DOHH2 (cell line): ENCODE measurements at regions not wholly inside any gene's neighbourhood (a gene's known extent, or its start where the extent isn't known, plus 50 kb on each side); places are given as distances from the start of the nearest gene placed in this dataset.

Source experiments
- H3F3A ChIP-seq: fragments of 200-600 bp; sonication (generic), shearing (Covaris generic); 2 replicates; pipeline ENCODE4 v1.6.0; 2016; ENCODE audit warnings: antibody characterized with exemption, mild to moderate bottlenecking; ENCODE audit not compliant: control insufficient read depth, insufficient read depth
- H3K27ac ChIP-seq: fragments of 200-600 bp; sonication (generic); 2 replicates; pipeline ENCODE4 v1.5.1; 2014; ENCODE audit warnings: low read depth, mild to moderate bottlenecking, low read length, moderate library complexity
- H3K27me3 ChIP-seq: fragments of 200-600 bp; sonication (generic); 2 replicates; pipeline ENCODE4 v1.6.1; 2014; ENCODE audit warnings: mild to moderate bottlenecking, low read length, mixed read lengths; ENCODE audit not compliant: control insufficient read depth
- H3K36me3 ChIP-seq: fragments of 200-600 bp; sonication (generic); 2 replicates; pipeline ENCODE4 v1.6.1; 2014; ENCODE audit warnings: mild to moderate bottlenecking, low read length, moderate library complexity, mixed read lengths; ENCODE audit not compliant: control insufficient read depth
- H3K4me1 ChIP-seq: fragments of 200-600 bp; sonication (generic); 2 replicates; pipeline ENCODE4 v1.6.1; 2014; ENCODE audit warnings: mild to moderate bottlenecking, low read length, mixed read lengths; ENCODE audit not compliant: control insufficient read depth
- H3K4me2 ChIP-seq: fragments of 200-600 bp; sonication (generic); 2 replicates; pipeline ENCODE4 v1.6.0; 2014; ENCODE audit warnings: mild to moderate bottlenecking, low read length, moderate library complexity
- H3K4me3 ChIP-seq: fragments of 200-600 bp; sonication (generic); 2 replicates; pipeline ENCODE4 v1.5.1; 2014; ENCODE audit warnings: mild to moderate bottlenecking, low read length, mixed read lengths
- H3K79me2 ChIP-seq: fragments of 200-600 bp; sonication (generic); 2 replicates; pipeline ENCODE4 v1.6.1; 2014; ENCODE audit warnings: mild to moderate bottlenecking, low read length, mixed read lengths; ENCODE audit not compliant: control insufficient read depth
- H3K9me2 ChIP-seq: fragments of 200-600 bp; sonication (generic); replicated peaks from 2 replicates; pipeline ENCODE4 v1.6.1; 2014; ENCODE audit warnings: mild to moderate bottlenecking, low read length, mixed read lengths; ENCODE audit not compliant: control insufficient read depth
- H3K9me3 ChIP-seq: fragments of 200-600 bp; sonication (generic); 2 replicates; pipeline ENCODE4 v1.6.1; 2014; ENCODE audit warnings: antibody characterized with exemption, low read length, mixed read lengths; ENCODE audit not compliant: control insufficient read depth, insufficient read depth
- H4K20me1 ChIP-seq: fragments of 200-600 bp; sonication (generic); 2 replicates; pipeline ENCODE4 v1.6.0; 2014; ENCODE audit warnings: low read depth, mild to moderate bottlenecking, antibody characterized with exemption, low read length, moderate library complexity; ENCODE audit not compliant: control insufficient read depth, insufficient read depth
- CTCF ChIP-seq: fragments of 200-600 bp; sonication (generic); IDR thresholded peaks from one replicate; pipeline ENCODE4 v1.5.1; 2014; ENCODE audit warnings: antibody characterized with exemption, mild to moderate bottlenecking, low read depth, low read length; ENCODE audit not compliant: poor library complexity, severe bottlenecking
- EZH2phosphoT487 ChIP-seq: fragments of 200-600 bp; sonication (generic); IDR thresholded peaks from 2 replicates; pipeline ENCODE4 v1.6.1; 2017; ENCODE audit warnings: borderline replicate concordance, mild to moderate bottlenecking, antibody characterized with exemption, low read length, moderate library complexity, mixed read lengths

GRCh38 chr12:77685901-77686300, 144.8 kb upstream of the NAV3 start:
- H3K9me3 ChIP-seq, result no peaks in the 10 kb centered on the region
- H3F3A ChIP-seq, result no peaks in the 10 kb centered on the region
- no peak overlapping the region for H3K27ac ChIP-seq
- TF ChIP-seq CTCF (no peak), EZH2phosphoT487 (no peak)
- no peaks in the 10 kb centered on the region for H4K20me1 ChIP-seq
- no peak overlapping the region for H3K4me2 ChIP-seq
- H3K9me2 ChIP-seq, result no peaks in the 10 kb centered on the region
- no peaks in the 10 kb centered on the region for H3K36me3 ChIP-seq
- no peak overlapping the region for H3K4me3 ChIP-seq
- H3K79me2 ChIP-seq, result no peaks in the 10 kb centered on the region
- no peaks in the 10 kb centered on the region for H3K27me3 ChIP-seq
- no peaks in the 10 kb centered on the region for H3K4me1 ChIP-seq

GRCh38 chr12:77685112-77685511, 145.6 kb upstream of the NAV3 start:
- H3F3A ChIP-seq, result no peaks in the 10 kb centered on the region
- no peaks in the 10 kb centered on the region for H3K27me3 ChIP-seq
- no peaks in the 10 kb centered on the region for H3K4me1 ChIP-seq
- TF ChIP-seq EZH2phosphoT487 (no peak), CTCF (peak; percentile 44)
- H3K36me3 ChIP-seq, result no peaks in the 10 kb centered on the region
- H3K9me3 ChIP-seq, result no peaks in the 10 kb centered on the region
- H3K79me2 ChIP-seq, result no peaks in the 10 kb centered on the region
- no peaks in the 10 kb centered on the region for H3K9me2 ChIP-seq
- no peaks in the 10 kb centered on the region for H4K20me1 ChIP-seq
- no peak overlapping the region for H3K4me3 ChIP-seq
- H3K27ac ChIP-seq, result no peak overlapping the region
- no peak overlapping the region for H3K4me2 ChIP-seq

- Histone ChIP-seq H3K9me3 (no peaks in the 10 kb centered on the region), H3K9me2 (no peaks in the 10 kb centered on the region)
Observed at GRCh38 chr12:77682488-77682887, 148.2 kb upstream of the NAV3 start.

More at GRCh38 chr12:77682488-77682887, 148.2 kb upstream of the NAV3 start:
- no peak overlapping the region for H3K4me3 ChIP-seq
- H3K27ac ChIP-seq, result no peak overlapping the region
- no peak for TF ChIP-seq EZH2phosphoT487
- no peak for TF ChIP-seq CTCF
- H4K20me1 ChIP-seq, result no peaks in the 10 kb centered on the region
- H3K27me3 ChIP-seq, result 0 out of 2 replicates have a peak, but pooled peaks cover 4% of the 10 kb centered on the region
- H3K4me2 ChIP-seq, result no peak overlapping the region
- no peaks in the 10 kb centered on the region for H3F3A ChIP-seq
- no peaks in the 10 kb centered on the region for H3K79me2 ChIP-seq
- no peaks in the 10 kb centered on the region for H3K36me3 ChIP-seq
- H3K4me1 ChIP-seq, result no peaks in the 10 kb centered on the region
